K562 (cell line): ENCODE measurements at regions not wholly inside any gene's neighbourhood (a gene's known extent, or its start where the extent isn't known, plus 50 kb on each side); places are given as distances from the start of the nearest gene placed in this dataset.
"Not testable (repeated sequence)": the region's sequence is repeated elsewhere in the genome, so short reads cannot be mapped to it uniquely, and the experiment has no call there.

ENCODE experiments used
- ATAC-seq: fragments of 200-7000 bp; cut with Tn5 transposase; 3 replicates; pipeline ENCODE4 v1.9.1; 2020; ENCODE audit warnings: moderate library complexity
- BruUV-seq: library from RNA; stranded (reverse); fragments of 400-500 nt; replicated peaks from 2 replicates; lab custom pipeline; 2021; lab: Mats Ljungman, UMichigan
- CTCF ChIA-PET: fragments of 300-600 bp; formaldehyde crosslinking; extraction: SDS; loops from one replicate; lab custom pipeline; 2021; ENCODE audit warnings: low intra/inter-chr PET ratio; lab: Yijun Ruan, JAX
- POLR2A ChIA-PET: fragments of 300-600, 350-650 bp; sonication (Branson Sonifier 250); formaldehyde crosslinking; extraction: SDS; loops from one replicate; lab custom pipeline; 2021; ENCODE audit warnings: antibody characterized with exemption, inconsistent platforms; lab: Yijun Ruan, JAX
- DNase-seq, 4 experiments: peaks; one replicate each; pipeline versions ENCODE4 v3.0.0 to v3.0.0-alpha.2; 2011 to 2018; ENCODE audit warnings: low spot score in 3 of 4, mixed read lengths in 3 of 4; ENCODE audit errors: extremely low read depth in 1 of 4
- FAIRE-seq: peaks from 2 replicates; lab custom pipeline; 2011; peaks lifted over from hg19 to GRCh38; lab: Jason Lieb, UNC
- H2AFZ ChIP-seq: 2 replicates; pipeline ENCODE4 v1.6.0; 2011; ENCODE audit warnings: low read depth, low read length, control low read depth, inconsistent platforms
- H3K27ac ChIP-seq: fragments of 200-600 bp; 3 replicates; pipeline ENCODE4 v1.8.0; 2011; ENCODE audit warnings: low read depth, mild to moderate bottlenecking, control low read depth, inconsistent platforms, low read length, moderate library complexity, mixed read lengths; ENCODE audit errors: extremely low read depth
- H3K27me3 ChIP-seq, 2 experiments: fragments of 300-600 bp in 1 of 2; 2 replicates in 1 of 2; 3 replicates in 1 of 2; pipeline versions ENCODE4 v1.6.0 to v1.8.0; 2011; ENCODE audit warnings: inconsistent platforms in 2 of 2, low read length in 2 of 2, mild to moderate bottlenecking in 1 of 2, mixed read lengths in 1 of 2, moderate library complexity in 1 of 2; ENCODE audit not compliant: control insufficient read depth in 2 of 2, insufficient read depth in 2 of 2
- H3K36me3 ChIP-seq: fragments of 300-600 bp; 3 replicates; pipeline ENCODE4 v1.8.0; 2011; ENCODE audit warnings: mild to moderate bottlenecking, low read length, inconsistent platforms; ENCODE audit not compliant: control insufficient read depth, insufficient read depth
- H3K4me1 ChIP-seq, 2 experiments: fragments of 200-600 bp in 1 of 2; replicated peaks in 1 of 2; 2 replicates in 1 of 2; 3 replicates in 1 of 2; pipeline versions ENCODE4 v1.5.1 to v1.8.0; 2011; ENCODE audit warnings: inconsistent platforms in 2 of 2, low read length in 2 of 2, mild to moderate bottlenecking in 1 of 2, mixed read lengths in 1 of 2, moderate library complexity in 1 of 2; ENCODE audit not compliant: control insufficient read depth in 2 of 2, insufficient read depth in 2 of 2
- H3K4me2 ChIP-seq: 2 replicates; pipeline ENCODE4 v1.6.1; 2011; ENCODE audit warnings: low read length, control low read depth, inconsistent platforms, mixed read lengths; ENCODE audit not compliant: insufficient read depth
- H3K4me3 ChIP-seq: fragments of 200-600 bp; sonication (generic), shearing (Covaris generic); 2 replicates; pipeline ENCODE4 v1.5.1; 2016; ENCODE audit warnings: control low read depth, inconsistent platforms
- H3K79me2 ChIP-seq: fragments of 200-600 bp; 3 replicates; pipeline ENCODE4 v1.8.0; 2011; ENCODE audit warnings: low read length, inconsistent platforms; ENCODE audit not compliant: control insufficient read depth, insufficient read depth
- H3K9ac ChIP-seq, 2 experiments: 2 replicates each; pipeline versions ENCODE4 v1.6.0 to v1.6.1; 2011; ENCODE audit warnings: low read depth in 2 of 2, low read length in 2 of 2, control low read depth in 1 of 2, inconsistent platforms in 1 of 2, mild to moderate bottlenecking in 1 of 2, mixed read lengths in 1 of 2; ENCODE audit not compliant: insufficient read depth in 1 of 2
- H3K9me1 ChIP-seq: one replicate; pipeline ENCODE4 v1.6.0; 2011; ENCODE audit warnings: inconsistent platforms, mild to moderate bottlenecking, low read length, moderate library complexity; ENCODE audit not compliant: control insufficient read depth, insufficient read depth
- H3K9me3 ChIP-seq: replicated peaks from 2 replicates; pipeline ENCODE4 v1.5.1; 2011; ENCODE audit warnings: low read depth, low read length, inconsistent platforms; ENCODE audit not compliant: control insufficient read depth, insufficient read depth
- H4K20me1 ChIP-seq: replicated peaks from 2 replicates; pipeline ENCODE4 v1.6.1; 2011; ENCODE audit warnings: low read length, inconsistent platforms, mixed read lengths; ENCODE audit not compliant: control insufficient read depth, insufficient read depth
- COPS2 ChIP-seq: fragments of 450-650 bp; conservative IDR thresholded peaks from 2 replicates; pipeline ENCODE4 v1.6.1; 2016; ENCODE audit warnings: mild to moderate bottlenecking, moderate library complexity
- L3MBTL2 ChIP-seq: fragments of 450-650 bp; IDR thresholded peaks from 2 replicates; pipeline ENCODE4 v1.6.1; 2016; ENCODE audit warnings: mild to moderate bottlenecking, moderate library complexity
- RB1 ChIP-seq: fragments of 450-650 bp; IDR thresholded peaks from 2 replicates; pipeline ENCODE4 v1.6.1; 2017; ENCODE audit warnings: low read depth, mild to moderate bottlenecking
- RCOR1 ChIP-seq, 2 experiments: IDR thresholded peaks; 2 replicates each; pipeline ENCODE4 v1.6.1; 2012; ENCODE audit warnings: low read depth in 2 of 2, low read length in 2 of 2, borderline replicate concordance in 1 of 2, improper control_type of control experiment in 1 of 2
- SMAD3 ChIP-seq: fragments of 450-650 bp; formaldehyde crosslinking; conservative IDR thresholded peaks from 2 replicates; pipeline ENCODE4 v1.4.0; 2020; ENCODE audit warnings: mild to moderate bottlenecking
- SMARCE1 ChIP-seq: fragments of 450-650 bp; IDR thresholded peaks from 2 replicates; pipeline ENCODE4 v1.7.1; 2016; ENCODE audit warnings: mild to moderate bottlenecking
- whole genome bisulfite sequencing: fragments of 100-300 bp; shearing (Covaris generic); methylation state at CpG from one replicate; pipeline ENCODE4 v1.1.6; 2016; ENCODE audit warnings: low coverage, mixed read lengths; ENCODE audit not compliant: insufficient coverage; ENCODE audit errors: missing lambda C conversion rate; 5-methylcytosine and 5-hydroxymethylcytosine counted together
- in situ Hi-C: fragments of 300-500 bp; cut with MboI; formaldehyde crosslinking; loops from 4 replicates; pipeline ENCODE4 v1.15.0; 2018; ENCODE audit warnings: inconsistent platforms, mixed read lengths
- intact Hi-C: fragments of 100-400 bp; cut with micrococcal nuclease; formaldehyde crosslinking; loops from 2 replicates; pipeline ENCODE4 v1.14.2; 2022
- TF ChIP-seq, protein P1 (sequence below): fragments of 450-650 bp; IDR thresholded peaks from 2 replicates; pipeline ENCODE4 v1.6.1; 2016; ENCODE audit warnings: mild to moderate bottlenecking, moderate library complexity
- TF ChIP-seq, protein P2 (sequence below): fragments of 450-650 bp; IDR thresholded peaks from 2 replicates; pipeline ENCODE4 v1.6.1; 2014; ENCODE audit warnings: low read depth, mild to moderate bottlenecking, moderate library complexity, borderline replicate concordance

DNA sequence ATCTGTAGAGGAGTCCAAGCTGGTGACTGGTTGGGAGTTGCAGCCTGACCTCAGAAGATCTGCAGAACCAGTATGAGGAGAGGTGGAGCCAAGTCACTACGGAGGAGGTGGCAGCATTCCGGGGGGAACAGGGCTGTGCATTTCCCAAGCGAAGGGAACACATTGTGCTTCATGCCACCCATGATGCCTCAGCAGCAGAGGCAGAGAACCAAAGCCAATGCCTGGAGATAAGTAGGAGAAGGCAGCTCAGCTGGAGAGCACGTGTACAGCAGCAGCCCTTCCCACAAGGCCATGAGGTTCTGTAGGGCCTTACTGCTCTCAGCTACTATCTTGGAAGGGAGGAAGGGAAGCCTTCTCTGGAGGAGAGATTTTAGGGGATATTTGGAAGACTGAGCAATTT, 67.2 kb upstream of the LRPPRC start (continued):
- TF ChIP-seq, protein P1, sequence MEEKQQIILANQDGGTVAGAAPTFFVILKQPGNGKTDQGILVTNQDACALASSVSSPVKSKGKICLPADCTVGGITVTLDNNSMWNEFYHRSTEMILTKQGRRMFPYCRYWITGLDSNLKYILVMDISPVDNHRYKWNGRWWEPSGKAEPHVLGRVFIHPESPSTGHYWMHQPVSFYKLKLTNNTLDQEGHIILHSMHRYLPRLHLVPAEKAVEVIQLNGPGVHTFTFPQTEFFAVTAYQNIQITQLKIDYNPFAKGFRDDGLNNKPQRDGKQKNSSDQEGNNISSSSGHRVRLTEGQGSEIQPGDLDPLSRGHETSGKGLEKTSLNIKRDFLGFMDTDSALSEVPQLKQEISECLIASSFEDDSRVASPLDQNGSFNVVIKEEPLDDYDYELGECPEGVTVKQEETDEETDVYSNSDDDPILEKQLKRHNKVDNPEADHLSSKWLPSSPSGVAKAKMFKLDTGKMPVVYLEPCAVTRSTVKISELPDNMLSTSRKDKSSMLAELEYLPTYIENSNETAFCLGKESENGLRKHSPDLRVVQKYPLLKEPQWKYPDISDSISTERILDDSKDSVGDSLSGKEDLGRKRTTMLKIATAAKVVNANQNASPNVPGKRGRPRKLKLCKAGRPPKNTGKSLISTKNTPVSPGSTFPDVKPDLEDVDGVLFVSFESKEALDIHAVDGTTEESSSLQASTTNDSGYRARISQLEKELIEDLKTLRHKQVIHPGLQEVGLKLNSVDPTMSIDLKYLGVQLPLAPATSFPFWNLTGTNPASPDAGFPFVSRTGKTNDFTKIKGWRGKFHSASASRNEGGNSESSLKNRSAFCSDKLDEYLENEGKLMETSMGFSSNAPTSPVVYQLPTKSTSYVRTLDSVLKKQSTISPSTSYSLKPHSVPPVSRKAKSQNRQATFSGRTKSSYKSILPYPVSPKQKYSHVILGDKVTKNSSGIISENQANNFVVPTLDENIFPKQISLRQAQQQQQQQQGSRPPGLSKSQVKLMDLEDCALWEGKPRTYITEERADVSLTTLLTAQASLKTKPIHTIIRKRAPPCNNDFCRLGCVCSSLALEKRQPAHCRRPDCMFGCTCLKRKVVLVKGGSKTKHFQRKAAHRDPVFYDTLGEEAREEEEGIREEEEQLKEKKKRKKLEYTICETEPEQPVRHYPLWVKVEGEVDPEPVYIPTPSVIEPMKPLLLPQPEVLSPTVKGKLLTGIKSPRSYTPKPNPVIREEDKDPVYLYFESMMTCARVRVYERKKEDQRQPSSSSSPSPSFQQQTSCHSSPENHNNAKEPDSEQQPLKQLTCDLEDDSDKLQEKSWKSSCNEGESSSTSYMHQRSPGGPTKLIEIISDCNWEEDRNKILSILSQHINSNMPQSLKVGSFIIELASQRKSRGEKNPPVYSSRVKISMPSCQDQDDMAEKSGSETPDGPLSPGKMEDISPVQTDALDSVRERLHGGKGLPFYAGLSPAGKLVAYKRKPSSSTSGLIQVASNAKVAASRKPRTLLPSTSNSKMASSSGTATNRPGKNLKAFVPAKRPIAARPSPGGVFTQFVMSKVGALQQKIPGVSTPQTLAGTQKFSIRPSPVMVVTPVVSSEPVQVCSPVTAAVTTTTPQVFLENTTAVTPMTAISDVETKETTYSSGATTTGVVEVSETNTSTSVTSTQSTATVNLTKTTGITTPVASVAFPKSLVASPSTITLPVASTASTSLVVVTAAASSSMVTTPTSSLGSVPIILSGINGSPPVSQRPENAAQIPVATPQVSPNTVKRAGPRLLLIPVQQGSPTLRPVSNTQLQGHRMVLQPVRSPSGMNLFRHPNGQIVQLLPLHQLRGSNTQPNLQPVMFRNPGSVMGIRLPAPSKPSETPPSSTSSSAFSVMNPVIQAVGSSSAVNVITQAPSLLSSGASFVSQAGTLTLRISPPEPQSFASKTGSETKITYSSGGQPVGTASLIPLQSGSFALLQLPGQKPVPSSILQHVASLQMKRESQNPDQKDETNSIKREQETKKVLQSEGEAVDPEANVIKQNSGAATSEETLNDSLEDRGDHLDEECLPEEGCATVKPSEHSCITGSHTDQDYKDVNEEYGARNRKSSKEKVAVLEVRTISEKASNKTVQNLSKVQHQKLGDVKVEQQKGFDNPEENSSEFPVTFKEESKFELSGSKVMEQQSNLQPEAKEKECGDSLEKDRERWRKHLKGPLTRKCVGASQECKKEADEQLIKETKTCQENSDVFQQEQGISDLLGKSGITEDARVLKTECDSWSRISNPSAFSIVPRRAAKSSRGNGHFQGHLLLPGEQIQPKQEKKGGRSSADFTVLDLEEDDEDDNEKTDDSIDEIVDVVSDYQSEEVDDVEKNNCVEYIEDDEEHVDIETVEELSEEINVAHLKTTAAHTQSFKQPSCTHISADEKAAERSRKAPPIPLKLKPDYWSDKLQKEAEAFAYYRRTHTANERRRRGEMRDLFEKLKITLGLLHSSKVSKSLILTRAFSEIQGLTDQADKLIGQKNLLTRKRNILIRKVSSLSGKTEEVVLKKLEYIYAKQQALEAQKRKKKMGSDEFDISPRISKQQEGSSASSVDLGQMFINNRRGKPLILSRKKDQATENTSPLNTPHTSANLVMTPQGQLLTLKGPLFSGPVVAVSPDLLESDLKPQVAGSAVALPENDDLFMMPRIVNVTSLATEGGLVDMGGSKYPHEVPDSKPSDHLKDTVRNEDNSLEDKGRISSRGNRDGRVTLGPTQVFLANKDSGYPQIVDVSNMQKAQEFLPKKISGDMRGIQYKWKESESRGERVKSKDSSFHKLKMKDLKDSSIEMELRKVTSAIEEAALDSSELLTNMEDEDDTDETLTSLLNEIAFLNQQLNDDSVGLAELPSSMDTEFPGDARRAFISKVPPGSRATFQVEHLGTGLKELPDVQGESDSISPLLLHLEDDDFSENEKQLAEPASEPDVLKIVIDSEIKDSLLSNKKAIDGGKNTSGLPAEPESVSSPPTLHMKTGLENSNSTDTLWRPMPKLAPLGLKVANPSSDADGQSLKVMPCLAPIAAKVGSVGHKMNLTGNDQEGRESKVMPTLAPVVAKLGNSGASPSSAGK = 0 out of 2 replicates have a peak, but pooled peaks have one; percentile 27
- TF ChIP-seq SMARCE1 = no peak
- peak; percentile 35; the same call in 1 of the 2 replicates for TF ChIP-seq L3MBTL2
- no peak for TF ChIP-seq RB1
- TF ChIP-seq RCOR1 (IDR thresholded peaks at IDR 0.05; ENCODE audit: borderline replicate concordance in 1 of 2, low read depth in 2 of 2, low read length in 2 of 2) = no peak
- TF ChIP-seq COPS2 = no peak
- TF ChIP-seq, protein P2, sequence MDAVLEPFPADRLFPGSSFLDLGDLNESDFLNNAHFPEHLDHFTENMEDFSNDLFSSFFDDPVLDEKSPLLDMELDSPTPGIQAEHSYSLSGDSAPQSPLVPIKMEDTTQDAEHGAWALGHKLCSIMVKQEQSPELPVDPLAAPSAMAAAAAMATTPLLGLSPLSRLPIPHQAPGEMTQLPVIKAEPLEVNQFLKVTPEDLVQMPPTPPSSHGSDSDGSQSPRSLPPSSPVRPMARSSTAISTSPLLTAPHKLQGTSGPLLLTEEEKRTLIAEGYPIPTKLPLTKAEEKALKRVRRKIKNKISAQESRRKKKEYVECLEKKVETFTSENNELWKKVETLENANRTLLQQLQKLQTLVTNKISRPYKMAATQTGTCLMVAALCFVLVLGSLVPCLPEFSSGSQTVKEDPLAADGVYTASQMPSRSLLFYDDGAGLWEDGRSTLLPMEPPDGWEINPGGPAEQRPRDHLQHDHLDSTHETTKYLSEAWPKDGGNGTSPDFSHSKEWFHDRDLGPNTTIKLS = no peak
- no peak for TF ChIP-seq SMAD3

DNA sequence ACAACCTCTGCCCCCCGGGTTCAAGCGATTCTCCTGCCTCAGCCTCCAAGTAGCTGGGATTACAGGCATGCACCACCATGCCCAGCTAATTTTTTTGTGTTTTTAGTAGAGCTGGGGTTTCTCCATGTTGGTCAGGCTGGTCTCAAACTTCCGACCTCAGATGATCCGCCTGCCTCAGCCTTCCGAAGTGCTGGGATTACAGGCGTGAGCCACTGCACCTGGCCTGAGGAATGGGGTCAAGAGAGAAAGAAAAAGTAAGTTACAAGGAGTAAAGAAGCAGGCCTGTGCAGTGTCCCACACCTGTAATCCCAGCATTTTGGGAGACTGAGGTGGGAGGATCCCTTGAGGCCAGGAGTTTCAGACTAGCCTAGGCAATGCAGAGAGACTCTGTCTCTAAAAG, 68.5 kb upstream of the LRPPRC start:
- H3K36me3 ChIP-seq, H3K9ac ChIP-seq, H3K9me1 ChIP-seq, H3K4me1 ChIP-seq, H3K9me3 ChIP-seq, BruUV-seq, H2AFZ ChIP-seq, intact Hi-C loops, H3K79me2 ChIP-seq, DNase-seq, H4K20me1 ChIP-seq, H3K4me3 ChIP-seq, ATAC-seq, in situ Hi-C loops, H3K4me2 ChIP-seq, CTCF ChIA-PET, H3K27ac ChIP-seq, FAIRE-seq: not testable (repeated sequence)
- WGBS = 7% methylated on average over 5 of the region's 6 CpGs
- POLR2A ChIA-PET = interaction anchor here (0.7 to 1.5 kb wide), 2 partner anchors 10 to 12 kb away, joined by 3 read pairs; no protein-coding TSS in a partner anchor
- H3K27me3 ChIP-seq = peaks cover 16 to 18% of the 10 kb centered on the region in 2 experiments; a peak in 4 of 5 replicates
